DOHH2 (cell line): ENCODE measurements at regions not wholly inside any gene's neighbourhood (a gene's known extent, or its start where the extent isn't known, plus 50 kb on each side); places are given as distances from the start of the nearest gene placed in this dataset.

ENCODE experiments used
- EZH2phosphoT487 ChIP-seq: fragments of 200-600 bp; sonication (generic); IDR thresholded peaks from 2 replicates; pipeline ENCODE4 v1.6.1; 2017; ENCODE audit warnings: borderline replicate concordance, mild to moderate bottlenecking, antibody characterized with exemption, low read length, moderate library complexity, mixed read lengths
- TF ChIP-seq, protein P1 (sequence below): fragments of 200-600 bp; sonication (generic); IDR thresholded peaks from one replicate; pipeline ENCODE4 v1.5.1; 2014; ENCODE audit warnings: antibody characterized with exemption, mild to moderate bottlenecking, low read depth, low read length; ENCODE audit not compliant: poor library complexity, severe bottlenecking

DNA sequence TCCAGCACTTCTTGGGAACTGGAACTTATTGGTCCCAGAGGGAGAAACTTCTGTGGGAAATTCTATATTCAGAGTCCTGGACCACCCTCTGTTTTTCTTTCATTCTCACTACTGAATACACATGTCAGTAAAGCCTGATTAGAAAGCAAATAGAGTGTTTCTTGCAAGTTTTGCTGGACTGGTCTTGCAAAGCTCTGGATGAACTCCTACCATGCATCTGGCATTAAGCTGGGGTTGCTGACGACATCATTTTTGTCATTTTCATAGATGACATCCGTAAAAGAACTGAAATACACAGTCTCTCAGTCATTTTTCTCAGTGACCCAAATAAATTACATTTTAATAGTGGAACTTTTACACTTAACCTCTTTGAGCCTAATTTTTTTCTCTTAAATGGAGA is 283.2 kb downstream of the DMAC1 start:
- TF ChIP-seq EZH2phosphoT487 = no peak
- TF ChIP-seq, protein P1, sequence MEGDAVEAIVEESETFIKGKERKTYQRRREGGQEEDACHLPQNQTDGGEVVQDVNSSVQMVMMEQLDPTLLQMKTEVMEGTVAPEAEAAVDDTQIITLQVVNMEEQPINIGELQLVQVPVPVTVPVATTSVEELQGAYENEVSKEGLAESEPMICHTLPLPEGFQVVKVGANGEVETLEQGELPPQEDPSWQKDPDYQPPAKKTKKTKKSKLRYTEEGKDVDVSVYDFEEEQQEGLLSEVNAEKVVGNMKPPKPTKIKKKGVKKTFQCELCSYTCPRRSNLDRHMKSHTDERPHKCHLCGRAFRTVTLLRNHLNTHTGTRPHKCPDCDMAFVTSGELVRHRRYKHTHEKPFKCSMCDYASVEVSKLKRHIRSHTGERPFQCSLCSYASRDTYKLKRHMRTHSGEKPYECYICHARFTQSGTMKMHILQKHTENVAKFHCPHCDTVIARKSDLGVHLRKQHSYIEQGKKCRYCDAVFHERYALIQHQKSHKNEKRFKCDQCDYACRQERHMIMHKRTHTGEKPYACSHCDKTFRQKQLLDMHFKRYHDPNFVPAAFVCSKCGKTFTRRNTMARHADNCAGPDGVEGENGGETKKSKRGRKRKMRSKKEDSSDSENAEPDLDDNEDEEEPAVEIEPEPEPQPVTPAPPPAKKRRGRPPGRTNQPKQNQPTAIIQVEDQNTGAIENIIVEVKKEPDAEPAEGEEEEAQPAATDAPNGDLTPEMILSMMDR = no peak
